PC-3 (cell line): ENCODE measurements at regions not wholly inside any gene's neighbourhood (a gene's known extent, or its start where the extent isn't known, plus 50 kb on each side); places are given as distances from the start of the nearest gene placed in this dataset.

Experiments
- EZH2 ChIP-seq: fragments of 300-600 bp; sonication (generic); IDR thresholded peaks from one replicate; pipeline ENCODE4 v1.6.1; 2017; ENCODE audit warnings: antibody characterized with exemption, mild to moderate bottlenecking, low read length; ENCODE audit not compliant: unreplicated experiment
- EZH2phosphoT487 ChIP-seq: fragments of 300-600 bp; sonication (generic); IDR thresholded peaks from 2 replicates; pipeline ENCODE4 v1.6.1; 2018; ENCODE audit warnings: mild to moderate bottlenecking, antibody characterized with exemption, low read length, borderline replicate concordance
- TF ChIP-seq, protein P1 (sequence below): fragments of 300-600 bp; sonication (generic); conservative IDR thresholded peaks from 2 replicates; pipeline ENCODE4 v1.5.1; 2017; ENCODE audit warnings: antibody characterized with exemption, low read depth, mild to moderate bottlenecking, low read length

DNA sequence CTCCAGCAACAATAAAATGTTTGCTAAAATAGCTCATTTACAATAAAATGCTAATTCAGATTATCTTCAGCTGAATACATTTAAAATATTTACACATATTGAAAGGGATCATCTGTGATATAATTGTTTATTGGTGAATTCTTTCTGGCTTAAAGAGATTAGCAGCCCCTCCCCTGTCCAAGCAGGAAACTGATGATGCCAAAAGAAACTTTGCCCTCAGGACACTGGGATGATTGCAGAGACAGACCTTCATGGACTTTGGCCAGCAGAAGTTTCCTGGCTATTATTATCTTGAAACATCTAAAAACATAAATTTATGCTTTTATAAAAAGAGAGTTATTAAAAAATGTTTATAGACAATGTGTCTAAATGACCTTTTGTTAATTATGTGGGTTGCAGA lies 764.9 kb upstream of the MBL2 start:
- TF ChIP-seq EZH2phosphoT487 (no peak), EZH2 (no peak)
- TF ChIP-seq, protein P1, sequence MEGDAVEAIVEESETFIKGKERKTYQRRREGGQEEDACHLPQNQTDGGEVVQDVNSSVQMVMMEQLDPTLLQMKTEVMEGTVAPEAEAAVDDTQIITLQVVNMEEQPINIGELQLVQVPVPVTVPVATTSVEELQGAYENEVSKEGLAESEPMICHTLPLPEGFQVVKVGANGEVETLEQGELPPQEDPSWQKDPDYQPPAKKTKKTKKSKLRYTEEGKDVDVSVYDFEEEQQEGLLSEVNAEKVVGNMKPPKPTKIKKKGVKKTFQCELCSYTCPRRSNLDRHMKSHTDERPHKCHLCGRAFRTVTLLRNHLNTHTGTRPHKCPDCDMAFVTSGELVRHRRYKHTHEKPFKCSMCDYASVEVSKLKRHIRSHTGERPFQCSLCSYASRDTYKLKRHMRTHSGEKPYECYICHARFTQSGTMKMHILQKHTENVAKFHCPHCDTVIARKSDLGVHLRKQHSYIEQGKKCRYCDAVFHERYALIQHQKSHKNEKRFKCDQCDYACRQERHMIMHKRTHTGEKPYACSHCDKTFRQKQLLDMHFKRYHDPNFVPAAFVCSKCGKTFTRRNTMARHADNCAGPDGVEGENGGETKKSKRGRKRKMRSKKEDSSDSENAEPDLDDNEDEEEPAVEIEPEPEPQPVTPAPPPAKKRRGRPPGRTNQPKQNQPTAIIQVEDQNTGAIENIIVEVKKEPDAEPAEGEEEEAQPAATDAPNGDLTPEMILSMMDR, result no peak
